HCT116 (cell line): ENCODE measurements at regions not wholly inside any gene's neighbourhood (a gene's known extent, or its start where the extent isn't known, plus 50 kb on each side); places are given as distances from the start of the nearest gene placed in this dataset.

Experiments
- ATAC-seq: fragments of 200-7000 bp; cut with Tn5 transposase; 2 replicates; pipeline ENCODE4 v1.9.1; 2020; ENCODE audit warnings: mild to moderate bottlenecking, moderate library complexity
- BruUV-seq: library from RNA; stranded (reverse); fragments of 400-500 nt; replicated peaks from 2 replicates; lab custom pipeline; 2021; lab: Mats Ljungman, UMichigan
- CTCF ChIA-PET: fragments of 300-600 bp; sonication (Branson Sonifier 250); formaldehyde crosslinking; loops from one replicate; lab custom pipeline; 2021; ENCODE audit warnings: antibody characterized with exemption; lab: Charles Lee
- POLR2A ChIA-PET: fragments of 300-600, 350-600 bp; sonication (Branson Sonifier 250); formaldehyde crosslinking; loops from one replicate; lab custom pipeline; 2021; ENCODE audit warnings: antibody characterized with exemption; lab: Charles Lee
- RAD21 ChIA-PET, 2 experiments: fragments of 300-600 bp; sonication (Branson Sonifier 250); formaldehyde crosslinking; loops; one replicate each; lab custom pipeline; 2023; ENCODE audit warnings: low total read pairs in 2 of 2; ENCODE audit not compliant: uncharacterized antibody in 2 of 2, unreplicated experiment in 2 of 2, low non-redundant PET in 1 of 2; lab: Charles Lee
- DNase-seq: peaks from one replicate; pipeline ENCODE4 v3.0.0-alpha.2; 2010; ENCODE audit warnings: low read depth, low spot score
- H2AFZ ChIP-seq: fragments of 200-600 bp; shearing (Covaris generic), sonication (generic); 2 replicates; pipeline ENCODE4 v1.6.1; 2017; ENCODE audit warnings: low read depth, mixed run types, mixed read lengths, antibody characterized with exemption, low read length; ENCODE audit not compliant: poor library complexity, severe bottlenecking
- H3K27ac ChIP-seq: 2 replicates; pipeline ENCODE4 v1.5.1; 2012; ENCODE audit warnings: low read depth, low read length
- H3K27me3 ChIP-seq: fragments of 200-600 bp; sonication (generic); 2 replicates; pipeline ENCODE4 v1.6.1; 2016; ENCODE audit warnings: mixed run types, low read length, mixed read lengths; ENCODE audit not compliant: insufficient read depth
- H3K36me3 ChIP-seq, 2 experiments: fragments of 200-500 bp in 1 of 2; fragments of 200-600 bp in 1 of 2; sonication (Bioruptor generic) in 1 of 2; sonication (generic) in 1 of 2; 2 replicates each; pipeline versions ENCODE4 v1.5.1 to v1.6.1; 2014 to 2016; ENCODE audit warnings: low read length in 2 of 2, inconsistent platforms in 1 of 2, mixed read lengths in 1 of 2, mixed run types in 1 of 2; ENCODE audit not compliant: insufficient read depth in 2 of 2, control insufficient read depth in 1 of 2
- H3K4me1 ChIP-seq, 2 experiments: fragments of 200-600 bp in 1 of 2; sonication (generic) in 1 of 2; 2 replicates each; pipeline versions ENCODE4 v1.5.1 to v1.6.1; 2012 to 2017; ENCODE audit warnings: low read length in 2 of 2, inconsistent platforms in 1 of 2, mild to moderate bottlenecking in 1 of 2, mixed read lengths in 1 of 2, mixed run types in 1 of 2, moderate library complexity in 1 of 2; ENCODE audit not compliant: insufficient read depth in 2 of 2, control insufficient read depth in 1 of 2
- H3K4me2 ChIP-seq: fragments of 200-600 bp; sonication (generic); 2 replicates; pipeline ENCODE4 v1.6.1; 2017; ENCODE audit warnings: mixed run types, low read length, mixed read lengths
- H3K4me3 ChIP-seq, 2 experiments: fragments of 200-600 bp in 1 of 2; sonication (generic) in 1 of 2; replicated peaks in 1 of 2; 2 replicates each; pipeline ENCODE4 v1.5.1; 2011 to 2016; ENCODE audit warnings: low read length in 2 of 2, control low read depth in 1 of 2, low read depth in 1 of 2, mild to moderate bottlenecking in 1 of 2, mixed read lengths in 1 of 2, mixed run types in 1 of 2
- H3K79me2 ChIP-seq: fragments of 200-600 bp; sonication (generic); 2 replicates; pipeline ENCODE4 v1.6.1; 2017; ENCODE audit warnings: mild to moderate bottlenecking, mixed run types, low read length, moderate library complexity, mixed read lengths; ENCODE audit not compliant: insufficient read depth
- H3K9ac ChIP-seq: fragments of 200-600 bp; sonication (generic); 2 replicates; pipeline ENCODE4 v1.6.1; 2016; ENCODE audit warnings: low read length, mixed read lengths
- H3K9me2 ChIP-seq: fragments of 200-600 bp; sonication (generic), shearing (Covaris generic); 2 replicates; pipeline ENCODE4 v1.6.1; 2017; ENCODE audit warnings: mixed run types, mild to moderate bottlenecking, moderate library complexity; ENCODE audit not compliant: insufficient read depth
- H3K9me3 ChIP-seq, 2 experiments: fragments of 200-500 bp in 1 of 2; fragments of 200-600 bp in 1 of 2; sonication (Bioruptor generic) in 1 of 2; sonication (generic) in 1 of 2; 2 replicates each; pipeline ENCODE4 v1.6.1; 2014 to 2017; ENCODE audit warnings: low read length in 2 of 2, mixed read lengths in 2 of 2, inconsistent platforms in 1 of 2, low read depth in 1 of 2, mild to moderate bottlenecking in 1 of 2, mixed run types in 1 of 2, moderate library complexity in 1 of 2; ENCODE audit not compliant: control insufficient read depth in 1 of 2, insufficient read depth in 1 of 2
- H4K20me1 ChIP-seq: fragments of 200-600 bp; sonication (generic), shearing (Covaris generic); 2 replicates; pipeline ENCODE4 v1.6.1; 2017; ENCODE audit warnings: mixed run types, mild to moderate bottlenecking, moderate library complexity; ENCODE audit not compliant: insufficient read depth
- CBX3 ChIP-seq: IDR thresholded peaks from 2 replicates; pipeline ENCODE4 v1.6.1; 2012; ENCODE audit warnings: low read depth
- EGR1 ChIP-seq: IDR thresholded peaks from 2 replicates; pipeline ENCODE4 v1.6.1; 2012; ENCODE audit warnings: low read depth
- ELF1 ChIP-seq: IDR thresholded peaks from 2 replicates; pipeline ENCODE4 v1.6.1; 2012; ENCODE audit warnings: low read depth, borderline replicate concordance
- EZH2 ChIP-seq: fragments of 200-600 bp; sonication (generic); IDR thresholded peaks from 2 replicates; pipeline ENCODE4 v1.6.1; 2017; ENCODE audit warnings: antibody characterized with exemption, mixed run types
- FOSL1 ChIP-seq: IDR thresholded peaks from 2 replicates; pipeline ENCODE4 v1.6.1; 2012; ENCODE audit warnings: low read depth
- POLR2A ChIP-seq: IDR thresholded peaks from 2 replicates; pipeline ENCODE4 v1.7.0; 2011; ENCODE audit warnings: borderline replicate concordance; ENCODE audit not compliant: insufficient read depth, insufficient read length; ENCODE audit errors: extremely low read depth
- POLR2AphosphoS5 ChIP-seq: IDR thresholded peaks from 2 replicates; pipeline ENCODE4 v1.6.1; 2011; ENCODE audit warnings: mild to moderate bottlenecking, low read depth, low read length, moderate library complexity
- RAD21 ChIP-seq: IDR thresholded peaks from 2 replicates; pipeline ENCODE4 v1.6.1; 2012; ENCODE audit warnings: low read depth, mild to moderate bottlenecking
- SIN3A ChIP-seq: IDR thresholded peaks from 2 replicates; pipeline ENCODE4 v1.6.1; 2012; ENCODE audit warnings: low read depth
- SRF ChIP-seq: IDR thresholded peaks from 2 replicates; pipeline ENCODE4 v1.6.1; 2012; ENCODE audit warnings: low read depth
- ZBTB33 ChIP-seq: IDR thresholded peaks from 2 replicates; pipeline ENCODE4 v1.6.1; 2011; ENCODE audit warnings: mild to moderate bottlenecking, low read length, moderate library complexity; ENCODE audit not compliant: insufficient replicate concordance; ENCODE audit errors: extremely low read depth
- ZNF274 ChIP-seq: fragments of 200-500 bp; sonication (Bioruptor generic); IDR thresholded peaks from 2 replicates; pipeline ENCODE4 v1.6.1; 2014; ENCODE audit warnings: mild to moderate bottlenecking, low read depth, low read length, inconsistent platforms
- intact Hi-C: fragments of 100-400 bp; cut with micrococcal nuclease; formaldehyde crosslinking; loops from 2 replicates; pipeline ENCODE4 v1.10.0; 2022

GRCh38 chr5:93359296-93359959 is 221.6 kb downstream of the NR2F1-AS1 start (continued):
- TF ChIP-seq ZBTB33: no peak
- no peak for TF ChIP-seq POLR2A
- TF ChIP-seq SRF: no peak

DNA sequence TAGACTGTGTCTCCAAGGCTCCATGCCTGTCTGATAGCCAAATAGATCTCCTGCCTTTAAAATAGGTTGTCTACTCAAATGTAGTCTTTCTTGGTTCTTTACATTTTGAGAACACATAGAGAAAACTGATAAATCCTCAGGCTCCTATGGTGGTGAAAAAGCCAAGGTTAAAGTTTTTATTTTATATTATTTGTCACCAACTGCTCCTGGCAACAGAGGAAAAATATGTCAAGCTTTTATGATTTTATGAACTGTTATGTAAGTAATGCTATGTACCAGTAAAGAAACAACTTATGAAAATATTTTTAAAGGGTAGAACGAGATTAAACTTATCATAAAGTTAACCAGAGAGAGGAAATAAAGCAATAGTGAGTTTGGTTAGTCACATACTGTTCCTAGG is 222.8 kb downstream of the NR2F1-AS1 start:
- H2AFZ ChIP-seq: no peak overlapping the region

More for the DNA sequence above, 222.8 kb downstream of the NR2F1-AS1 start:
- DNase-seq (no peak), ATAC-seq (no peak)
- Histone ChIP-seq H3K4me3 (no peak overlapping the region), H3K36me3 (no peaks in the 10 kb centered on the region), H3K9me2 (no peaks in the 10 kb centered on the region), H3K79me2 (no peaks in the 10 kb centered on the region), H3K4me2 (no peak overlapping the region), H4K20me1 (no peaks in the 10 kb centered on the region), H3K9me3 (no peaks in the 10 kb centered on the region), H3K27me3 (no peaks in the 10 kb centered on the region), H3K27ac (peak overlapping the region; percentile 75), H3K4me1 (peaks cover 19 to 33% of the 10 kb centered on the region in 2 experiments), H3K9ac (no peak overlapping the region)
- ChIA-PET RAD21 (no interaction called here), POLR2A (no interaction called here), CTCF (no interaction called here)
- BruUV-seq: no TSS peak
- intact Hi-C loops: no loop called here
- TF ChIP-seq ELF1 (no peak), CBX3 (no peak), POLR2AphosphoS5 (no peak), SRF (no peak), EZH2 (no peak), SIN3A (no peak), RAD21 (no peak), FOSL1 (no peak), EGR1 (no peak), ZNF274 (no peak)
